HEK293 (cell line): ENCODE measurements at regions not wholly inside any gene's neighbourhood (a gene's known extent, or its start where the extent isn't known, plus 50 kb on each side); places are given as distances from the start of the nearest gene placed in this dataset.

Experiments
- CTCF ChIP-seq: fragments of 450-650 bp; formaldehyde crosslinking; IDR thresholded peaks from 2 replicates; pipeline ENCODE4 v1.5.1; 2016; ENCODE audit warnings: missing biosample characterization, missing genetic modification characterization
- INSM2 ChIP-seq: fragments of 450-650 bp; formaldehyde crosslinking; IDR thresholded peaks from 2 replicates; pipeline ENCODE4 v1.5.1; 2016; ENCODE audit warnings: missing biosample characterization, missing genetic modification characterization
- REST ChIP-seq: fragments of 450-650 bp; formaldehyde crosslinking; IDR thresholded peaks from 2 replicates; pipeline ENCODE4 v1.5.1; 2016; ENCODE audit warnings: missing biosample characterization, missing genetic modification characterization
- TCF7L2 ChIP-seq: IDR thresholded peaks from 2 replicates; pipeline ENCODE4 v1.6.1; 2011; ENCODE audit warnings: low read depth, mild to moderate bottlenecking, inconsistent platforms, low read length, moderate library complexity, borderline replicate concordance
- YY1 ChIP-seq: fragments of 450-650 bp; formaldehyde crosslinking; IDR thresholded peaks from 2 replicates; pipeline ENCODE4 v1.5.1; 2018; ENCODE audit warnings: missing biosample characterization, missing genetic modification characterization
- ZBTB1 ChIP-seq: fragments of 450-650 bp; formaldehyde crosslinking; IDR thresholded peaks from 2 replicates; pipeline ENCODE4 v1.5.1; 2016; ENCODE audit warnings: missing biosample characterization, missing genetic modification characterization
- ZBTB6 ChIP-seq: fragments of 450-650 bp; formaldehyde crosslinking; IDR thresholded peaks from 2 replicates; pipeline ENCODE4 v1.5.1; 2017; ENCODE audit warnings: missing biosample characterization, missing genetic modification characterization
- ZIC2 ChIP-seq: fragments of 450-650 bp; formaldehyde crosslinking; IDR thresholded peaks from 2 replicates; pipeline ENCODE4 v1.5.1; 2016; ENCODE audit warnings: missing biosample characterization, missing genetic modification characterization
- ZNF10 ChIP-seq: fragments of 450-650 bp; formaldehyde crosslinking; IDR thresholded peaks from 2 replicates; pipeline ENCODE4 v1.5.1; 2017; ENCODE audit warnings: missing biosample characterization, missing genetic modification characterization
- ZNF155 ChIP-seq: fragments of 450-650 bp; formaldehyde crosslinking; IDR thresholded peaks from 2 replicates; pipeline ENCODE4 v1.5.1; 2016; ENCODE audit warnings: missing biosample characterization, missing genetic modification characterization
- ZNF623 ChIP-seq: fragments of 450-650 bp; formaldehyde crosslinking; IDR thresholded peaks from 2 replicates; pipeline ENCODE4 v1.5.1; 2016; ENCODE audit warnings: missing biosample characterization, missing genetic modification characterization
- ZNF639 ChIP-seq: fragments of 450-650 bp; formaldehyde crosslinking; IDR thresholded peaks from 2 replicates; pipeline ENCODE4 v1.5.1; 2016; ENCODE audit warnings: missing biosample characterization, missing genetic modification characterization
- ZNF830 ChIP-seq: fragments of 450-650 bp; IDR thresholded peaks from 2 replicates; pipeline ENCODE4 v1.5.0; 2018; ENCODE audit warnings: missing biosample characterization, missing genetic modification characterization, low read depth, mild to moderate bottlenecking, moderate library complexity

- no peak for TF ChIP-seq ZNF10 (tag by site-specific recombination)
- TF ChIP-seq TCF7L2 = no peak
- TF ChIP-seq ZIC2 (tag by site-specific recombination) = no peak
- TF ChIP-seq CTCF (tag by site-specific recombination) = no peak
- TF ChIP-seq ZBTB1 (tag by site-specific recombination) = no peak
- no peak for TF ChIP-seq REST (tag by site-specific recombination)
- no peak for TF ChIP-seq INSM2 (tag by site-specific recombination)
- TF ChIP-seq ZNF623 = no peak
- TF ChIP-seq ZNF639 = no peak
- TF ChIP-seq ZBTB6 (tag by site-specific recombination) = no peak
- no peak for TF ChIP-seq ZNF830
- TF ChIP-seq ZNF155 = no peak
- no peak for TF ChIP-seq YY1 (tag by site-specific recombination)
These were observed 236.6 kb upstream of the PROK2 start for GRCh38 chr3:72021531-72021930.
